Peyer's patch (tissue), 4 donors: ENCODE measurements at regions not wholly inside any gene's neighbourhood (a gene's known extent, or its start where the extent isn't known, plus 50 kb on each side); places are given as distances from the start of the nearest gene placed in this dataset.

Experiments
- CTCF ChIP-seq, 6 experiments: fragments of 450-650 bp in 4 of 6; fragments of 200-600 bp in 2 of 6; sonication (generic) in 1 of 6; IDR thresholded peaks; one replicate each; pipeline ENCODE4 v1.5.1; 2017 to 2019; ENCODE audit warnings: antibody characterized with exemption in 6 of 6, mild to moderate bottlenecking in 3 of 6, moderate library complexity in 1 of 6
- POLR2A ChIP-seq, 2 donors: fragments of 450-650 bp; IDR thresholded peaks; one replicate each; pipeline ENCODE4 v1.5.1; 2017; ENCODE audit warnings: antibody characterized with exemption in 2 of 2, mild to moderate bottlenecking in 2 of 2, moderate library complexity in 2 of 2

- TF ChIP-seq POLR2A (IDR thresholded peaks at IDR 0.05), result no peak
- TF ChIP-seq CTCF (IDR thresholded peaks at IDR 0.05), result no peak
These were observed 227.5 kb upstream of the MYOCD start for GRCh38 chr17:12438212-12438611.
